Transverse colon (tissue), 4 donors: ENCODE measurements at regions not wholly inside any gene's neighbourhood (a gene's known extent, or its start where the extent isn't known, plus 50 kb on each side); places are given as distances from the start of the nearest gene placed in this dataset.

Experiments used
- DNase-seq: peaks from one replicate; pipeline ENCODE4 v3.0.0-alpha.2; 2019
- H3K27ac ChIP-seq, 4 donors: fragments of 200-600 bp; sonication (generic); 2 replicates each; pipeline ENCODE4 v1.5.1; 2016 to 2018; ENCODE audit warnings: inconsistent platforms in 4 of 4
- H3K27me3 ChIP-seq: fragments of 200-600 bp; sonication (generic); 2 replicates; pipeline ENCODE4 v1.5.1; 2017; ENCODE audit warnings: inconsistent platforms
- H3K36me3 ChIP-seq, 4 donors: fragments of 200-600 bp; sonication (generic); 2 replicates each; pipeline ENCODE4 v1.5.1; 2017 to 2019; ENCODE audit warnings: inconsistent platforms in 4 of 4
- H3K4me1 ChIP-seq, 4 donors: fragments of 200-600 bp; sonication (generic); 2 replicates each; pipeline ENCODE4 v1.5.1; 2017 to 2020; ENCODE audit warnings: inconsistent platforms in 4 of 4
- H3K4me3 ChIP-seq, 4 donors: fragments of 200-600 bp; sonication (generic); 1 replicate in 1 of 4; 2 replicates in 3 of 4; pipeline versions ENCODE4 v1.5.1 to v1.6.1; 2017 to 2019; ENCODE audit warnings: inconsistent platforms in 4 of 4
- H3K9me3 ChIP-seq, 2 donors: fragments of 200-600 bp; sonication (generic); 2 replicates each; pipeline ENCODE4 v1.5.1; 2017 to 2019; ENCODE audit warnings: inconsistent platforms in 2 of 2
- EP300 ChIP-seq: sonication (generic); formaldehyde crosslinking; IDR thresholded peaks from one replicate; pipeline ENCODE4 v1.6.1; 2017; ENCODE audit warnings: antibody characterized with exemption, low read depth
- POLR2A ChIP-seq: fragments of 450-650 bp; IDR thresholded peaks from one replicate; pipeline ENCODE4 v1.6.1; 2016; ENCODE audit warnings: antibody characterized with exemption, mild to moderate bottlenecking, moderate library complexity
- POLR2AphosphoS5 ChIP-seq, 3 donors: sonication (generic); formaldehyde crosslinking; IDR thresholded peaks; one replicate each; pipeline ENCODE4 v1.6.1; 2016; ENCODE audit warnings: antibody characterized with exemption in 3 of 3
- WGBS, 2 donors: methylation state at CpG; one replicate each; pipeline ENCODE4 v1.1.5; 2018; ENCODE audit warnings: low coverage in 1 of 2; 5-methylcytosine and 5-hydroxymethylcytosine counted together
- in situ Hi-C, 4 donors: fragments of 200-750 bp; cut with MboI; loops; one replicate each; pipeline versions ENCODE4 v1.15.0 to v1.15.1; 2017; ENCODE audit warnings: low sequenced_read_pairs in 3 of 4, low pct_ligation_motif_present in 1 of 4, low pct_unique_long_range_greater_than_20kb in 1 of 4
- intact Hi-C: fragments of 100-400 bp; cut with DNase I; formaldehyde crosslinking; loops from one replicate; pipeline ENCODE4 v1.15.1; 2023; ENCODE audit warnings: low total_unique reads
- TF ChIP-seq, protein P1 (sequence below), 5 experiments: fragments of 200-600 bp in 3 of 5; fragments of 450-650 bp in 2 of 5; sonication (generic) in 3 of 5; IDR thresholded peaks; 1 replicate in 2 of 5; 2 replicates in 3 of 5; pipeline ENCODE4 v1.5.1; 2016 to 2017; ENCODE audit warnings: antibody characterized with exemption in 5 of 5, inconsistent platforms in 3 of 5, mild to moderate bottlenecking in 2 of 5, moderate library complexity in 1 of 5

DNA sequence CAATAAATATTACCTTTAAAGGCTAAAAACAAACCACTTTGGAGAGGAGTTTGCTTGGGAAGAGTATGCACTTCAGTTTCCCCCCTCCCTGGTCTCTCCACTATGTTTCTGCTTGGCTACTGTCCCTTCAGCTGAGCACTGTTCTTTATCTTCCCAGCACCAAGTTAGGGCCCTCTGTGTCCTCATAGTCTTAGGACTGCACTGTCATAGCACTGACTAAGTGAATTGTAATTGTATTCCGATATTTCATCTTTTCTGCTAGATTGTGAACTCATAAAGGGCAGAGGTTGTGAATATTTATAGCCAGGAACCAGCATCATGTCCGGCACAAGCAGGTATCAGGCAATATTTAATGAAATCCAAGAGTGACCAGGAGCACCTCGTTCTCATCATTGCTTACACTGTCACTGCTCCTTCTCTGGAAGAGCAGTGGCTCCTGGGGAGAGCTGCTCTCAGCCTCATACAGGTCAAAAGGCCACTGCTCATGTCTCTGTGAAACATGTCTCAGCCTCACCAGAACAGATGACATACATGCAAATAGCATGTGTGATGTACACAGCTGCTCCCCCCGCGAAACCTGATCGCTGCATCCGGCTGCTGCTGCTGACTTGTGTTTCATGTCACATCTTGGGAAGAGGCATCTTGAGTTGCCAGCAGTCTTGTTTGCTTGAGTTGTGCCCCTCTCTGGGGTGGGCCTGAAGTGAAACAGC is 279.7 kb upstream of the MSX2 start:
- in situ Hi-C loops, result no loop called here

DNA sequence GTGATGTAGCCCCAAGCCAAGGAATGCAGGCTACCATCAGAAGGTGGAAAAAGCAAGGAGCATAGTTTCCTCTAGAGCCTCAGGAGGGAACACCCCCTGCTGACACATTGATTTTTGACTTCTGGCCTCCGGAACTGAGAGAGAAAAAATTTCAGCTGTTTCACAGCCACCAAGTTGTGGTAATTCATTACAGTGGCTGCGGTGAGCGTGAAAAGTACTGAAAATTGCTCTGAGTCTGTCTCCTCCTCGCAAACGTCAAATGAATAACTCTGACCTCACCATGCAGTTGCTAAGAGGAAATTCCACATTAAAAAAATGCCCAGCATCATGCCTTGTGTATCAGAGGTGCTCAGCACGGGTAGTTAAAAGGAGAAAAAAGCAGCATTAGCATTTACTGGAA is 277.9 kb upstream of the MSX2 start:
- Histone ChIP-seq H3K4me3 (no peak overlapping the region), H3K9me3 (no peaks in the 10 kb centered on the region), H3K27me3 (peaks cover 9% of the 10 kb centered on the region), H3K36me3 (no peaks in the 10 kb centered on the region), H3K4me1 (no peaks in the 10 kb centered on the region), H3K27ac (no peak overlapping the region)
- no peak for DNase-seq
- intact Hi-C loops (no loop called here), in situ Hi-C loops (no loop called here)
- TF ChIP-seq EP300, result no peak
- no peak for TF ChIP-seq POLR2AphosphoS5 (IDR thresholded peaks at IDR 0.05)
- no peak for TF ChIP-seq POLR2A
- TF ChIP-seq, protein P1, sequence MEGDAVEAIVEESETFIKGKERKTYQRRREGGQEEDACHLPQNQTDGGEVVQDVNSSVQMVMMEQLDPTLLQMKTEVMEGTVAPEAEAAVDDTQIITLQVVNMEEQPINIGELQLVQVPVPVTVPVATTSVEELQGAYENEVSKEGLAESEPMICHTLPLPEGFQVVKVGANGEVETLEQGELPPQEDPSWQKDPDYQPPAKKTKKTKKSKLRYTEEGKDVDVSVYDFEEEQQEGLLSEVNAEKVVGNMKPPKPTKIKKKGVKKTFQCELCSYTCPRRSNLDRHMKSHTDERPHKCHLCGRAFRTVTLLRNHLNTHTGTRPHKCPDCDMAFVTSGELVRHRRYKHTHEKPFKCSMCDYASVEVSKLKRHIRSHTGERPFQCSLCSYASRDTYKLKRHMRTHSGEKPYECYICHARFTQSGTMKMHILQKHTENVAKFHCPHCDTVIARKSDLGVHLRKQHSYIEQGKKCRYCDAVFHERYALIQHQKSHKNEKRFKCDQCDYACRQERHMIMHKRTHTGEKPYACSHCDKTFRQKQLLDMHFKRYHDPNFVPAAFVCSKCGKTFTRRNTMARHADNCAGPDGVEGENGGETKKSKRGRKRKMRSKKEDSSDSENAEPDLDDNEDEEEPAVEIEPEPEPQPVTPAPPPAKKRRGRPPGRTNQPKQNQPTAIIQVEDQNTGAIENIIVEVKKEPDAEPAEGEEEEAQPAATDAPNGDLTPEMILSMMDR (IDR thresholded peaks at IDR 0.05), result no peak
- WGBS, 2 donors, result 57 to 60% methylated on average over 5 to 6 of the region's 6 CpGs

More for the DNA sequence above, 279.7 kb upstream of the MSX2 start:
- 38 to 79% methylated on average over 1 to 7 of the region's 7 CpGs for WGBS, 2 donors
- Histone ChIP-seq H3K27me3 (peaks cover 9% of the 10 kb centered on the region), H3K27ac (no peak overlapping the region), H3K4me1 (no peaks in the 10 kb centered on the region), H3K36me3 (no peaks in the 10 kb centered on the region), H3K4me3 (no peak overlapping the region), H3K9me3 (no peaks in the 10 kb centered on the region)
- intact Hi-C loops, result no loop called here
- TF ChIP-seq POLR2A, result no peak
- TF ChIP-seq, protein P1 (IDR thresholded peaks at IDR 0.05), result no peak
- TF ChIP-seq POLR2AphosphoS5 (IDR thresholded peaks at IDR 0.05), result no peak
- TF ChIP-seq EP300, result no peak
- no peak for DNase-seq

DNA sequence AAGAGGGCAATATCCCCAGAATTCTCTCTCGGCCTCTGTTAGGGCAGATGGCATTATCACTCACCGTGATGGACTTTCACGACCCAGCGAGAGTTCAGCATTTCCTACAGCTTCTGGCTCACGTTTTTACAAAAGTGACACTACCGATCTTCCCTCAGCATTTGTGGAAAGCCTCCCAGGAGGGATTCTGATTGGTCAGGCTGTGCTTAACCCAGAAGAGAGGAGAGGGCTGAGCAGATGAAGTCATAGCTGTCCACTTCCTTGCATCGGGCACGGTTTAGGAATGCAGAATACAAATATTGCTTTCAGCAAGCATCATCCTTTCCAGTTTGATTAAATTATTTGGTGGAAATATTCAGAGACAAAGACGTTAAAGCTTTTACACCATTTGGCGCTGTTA is 277.4 kb upstream of the MSX2 start:
- WGBS, 2 donors, result 75 to 100% methylated on average over 1 to 10 of the region's 10 CpGs
- Histone ChIP-seq H3K4me3 (no peak overlapping the region), H3K27ac (no peak overlapping the region), H3K36me3 (no peaks in the 10 kb centered on the region), H3K9me3 (no peaks in the 10 kb centered on the region), H3K4me1 (no peaks in the 10 kb centered on the region), H3K27me3 (peaks cover 9% of the 10 kb centered on the region)
- in situ Hi-C loops (no loop called here), intact Hi-C loops (no loop called here)
- TF ChIP-seq POLR2AphosphoS5 (IDR thresholded peaks at IDR 0.05) (no peak), EP300 (no peak), POLR2A (no peak)
- TF ChIP-seq, protein P1 (IDR thresholded peaks at IDR 0.05), result no peak
- DNase-seq, result no peak

DNA sequence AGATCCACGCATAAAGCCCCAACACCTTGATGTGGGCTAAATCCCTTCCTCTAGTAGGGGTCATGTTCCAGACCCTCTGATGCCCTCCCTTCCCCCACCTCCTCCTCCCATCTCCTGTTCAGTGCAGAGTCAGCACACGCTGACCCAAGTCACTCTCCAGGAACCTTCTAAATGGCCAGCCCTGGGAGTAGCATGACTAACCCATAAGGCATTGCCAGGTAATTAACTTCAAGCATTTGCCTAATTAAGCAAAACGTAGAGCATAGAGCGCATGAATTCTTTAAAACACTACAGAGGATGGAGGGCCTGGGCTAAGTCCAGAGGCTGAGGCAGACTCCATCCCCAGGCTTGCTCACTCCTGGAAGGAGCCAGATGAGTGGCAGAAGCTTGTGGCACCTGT is 276.3 kb upstream of the MSX2 start:
- H3K4me3 ChIP-seq, result no peak overlapping the region
- in situ Hi-C loops, result no loop called here
- no peaks in the 10 kb centered on the region for H3K36me3 ChIP-seq
- WGBS, 2 donors, result 91 to 100% methylated on average over 2 to 4 of the region's 4 CpGs
- no peaks in the 10 kb centered on the region for H3K4me1 ChIP-seq
- TF ChIP-seq POLR2AphosphoS5 (IDR thresholded peaks at IDR 0.05) (no peak), POLR2A (no peak), EP300 (no peak)
- TF ChIP-seq, protein P1 (IDR thresholded peaks at IDR 0.05), result no peak
- no peak for DNase-seq
- intact Hi-C loops, result no loop called here
- H3K27ac ChIP-seq, result no peak overlapping the region
- H3K27me3 ChIP-seq, result peaks cover 9% of the 10 kb centered on the region
- H3K9me3 ChIP-seq, result no peaks in the 10 kb centered on the region
